Activated gamma-delta T cell treated with Interleukin-2 at 50 U/mL for 16 hours (primary cell): ENCODE measurements at regions not wholly inside any gene's neighbourhood (a gene's known extent, or its start where the extent isn't known, plus 50 kb on each side); places are given as distances from the start of the nearest gene placed in this dataset.
"Not testable (repeated sequence)": the region's sequence is repeated elsewhere in the genome, so short reads cannot be mapped to it uniquely, and the experiment has no call there.

ENCODE experiments used
- DNase-seq: peaks from one replicate; pipeline ENCODE4 v3.0.0-alpha.2; 2020

- DNase-seq, result no peak
Observed at GRCh38 chr21:25485914-25486313, 121.4 kb downstream of the MRPL39 start.

- DNase-seq, result no peak
Observed at GRCh38 chr21:25467896-25468295, 139.4 kb downstream of the MRPL39 start.

DNA sequence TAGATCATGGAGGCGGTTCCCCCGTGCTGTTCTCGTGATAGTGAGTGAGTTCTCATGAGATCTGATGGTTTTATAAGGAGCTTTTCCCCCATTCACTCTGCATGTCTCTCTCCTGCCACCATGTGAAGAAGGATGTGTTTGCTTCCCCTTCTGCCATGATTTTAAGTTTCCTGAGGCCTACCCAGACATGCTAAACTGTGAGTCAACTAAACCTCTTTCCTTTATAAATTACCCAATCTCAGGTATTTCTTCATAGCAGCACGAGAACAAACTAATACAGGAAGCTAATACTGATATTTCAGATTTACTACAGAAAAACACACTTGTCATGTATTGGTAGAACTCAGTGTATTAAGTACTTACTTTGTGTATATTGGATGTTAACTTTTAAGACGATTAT is 140.2 kb downstream of the MRPL39 start:
- DNase-seq, result not testable (repeated sequence)

DNA sequence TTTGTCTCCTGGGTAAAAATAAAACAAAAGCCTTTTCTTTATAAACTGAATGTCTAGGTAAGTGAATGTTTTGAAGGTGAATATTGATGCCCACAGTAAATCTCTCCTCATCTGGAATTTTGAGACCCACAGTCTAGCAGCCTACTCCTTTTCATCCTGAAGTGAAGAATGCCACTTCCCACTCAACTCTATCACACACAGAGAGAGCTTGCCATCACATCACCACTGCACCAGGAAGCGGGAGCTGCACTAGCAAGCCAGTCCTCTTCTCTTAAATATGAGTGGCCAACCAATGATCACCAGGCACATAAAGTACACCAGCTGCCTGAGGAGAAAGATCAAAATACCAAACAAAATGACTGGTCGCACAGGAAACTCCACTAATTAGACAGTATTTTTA is 140.8 kb downstream of the MRPL39 start:
- DNase-seq, result no peak

DNA sequence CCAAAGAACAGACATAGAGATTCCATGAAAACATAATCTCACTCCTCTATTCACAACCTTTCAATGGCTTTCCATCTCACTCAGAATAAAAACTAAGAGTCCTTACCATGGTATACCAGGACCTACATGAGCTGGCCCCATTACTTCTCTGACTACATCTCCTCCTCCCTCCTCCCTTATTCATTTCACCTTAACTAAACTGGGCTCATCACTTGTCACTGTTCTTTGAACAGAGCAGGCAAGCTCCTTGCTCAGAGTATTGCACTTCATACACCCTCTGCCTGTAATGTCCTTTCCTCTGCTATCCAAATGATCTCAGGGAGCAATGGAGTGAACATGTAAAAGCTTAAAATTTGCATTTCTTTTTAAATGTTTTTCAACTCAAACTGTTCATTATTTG is 142.0 kb downstream of the MRPL39 start:
- DNase-seq, result no peak

GRCh38 chr21:25464275-25464674 is 143.0 kb downstream of the MRPL39 start:
- no peak for DNase-seq

- DNase-seq, result no peak
Observed at GRCh38 chr21:25462517-25462971, 144.7 kb downstream of the MRPL39 start.

GRCh38 chr21:25461725-25462124 is 145.6 kb downstream of the MRPL39 start:
- DNase-seq, result no peak

DNA sequence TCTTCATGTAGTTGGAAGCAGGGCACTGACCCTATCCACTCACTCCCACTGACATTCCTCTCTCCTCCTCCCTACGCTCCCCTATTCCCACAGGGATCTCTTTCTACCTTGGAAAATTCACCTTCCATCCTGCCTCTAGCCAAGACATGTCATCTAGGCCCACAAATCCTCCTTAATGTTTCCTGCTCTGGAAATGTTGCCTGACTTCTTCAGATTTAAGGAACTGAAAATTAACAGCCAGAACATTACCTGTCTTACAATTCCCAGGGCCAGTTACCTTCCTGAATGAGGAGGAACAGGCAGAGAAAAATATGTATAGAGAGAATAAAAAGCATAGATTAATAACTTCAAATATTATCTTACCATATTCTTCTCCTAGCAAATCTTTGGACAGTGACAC is 147.3 kb downstream of the MRPL39 start:
- no peak for DNase-seq

DNA sequence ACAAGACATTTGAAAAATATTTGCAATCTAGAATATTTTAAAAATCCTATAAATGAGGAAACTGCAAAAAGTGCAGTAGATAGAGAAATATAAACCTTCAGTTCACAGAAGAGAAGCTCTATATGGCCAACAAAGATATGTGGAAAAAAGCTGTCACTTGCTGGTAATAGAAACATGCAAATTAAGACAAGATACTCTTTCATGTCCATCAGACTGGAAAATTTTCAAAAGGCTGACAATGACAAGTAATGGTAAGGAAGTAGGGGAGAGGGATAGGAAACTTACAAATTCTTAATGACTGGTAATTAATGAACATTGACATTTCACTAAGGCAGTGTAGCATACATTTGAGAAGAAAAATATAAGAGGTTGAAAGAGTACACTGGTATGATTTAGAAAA is 147.9 kb downstream of the MRPL39 start:
- DNase-seq, result no peak

DNA sequence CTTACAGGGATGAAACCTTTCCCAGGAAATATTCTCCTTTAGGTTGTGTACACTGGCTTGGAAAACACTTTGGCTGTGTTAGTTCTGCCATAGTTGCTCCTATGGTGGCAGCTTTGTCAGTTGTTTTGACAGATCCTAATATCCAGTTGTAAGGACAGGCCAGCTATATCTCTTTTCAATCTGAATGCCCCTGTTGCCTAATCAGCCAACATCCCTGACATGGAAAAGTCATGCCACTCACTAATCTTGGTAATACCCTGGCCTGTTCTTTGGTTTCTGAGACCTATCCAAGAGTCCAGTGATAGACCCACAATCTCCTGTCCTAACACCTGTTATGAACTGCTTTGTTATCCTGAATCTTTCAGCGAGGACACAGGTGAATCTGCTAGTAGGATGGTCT is 148.8 kb downstream of the MRPL39 start:
- no peak for DNase-seq

DNA sequence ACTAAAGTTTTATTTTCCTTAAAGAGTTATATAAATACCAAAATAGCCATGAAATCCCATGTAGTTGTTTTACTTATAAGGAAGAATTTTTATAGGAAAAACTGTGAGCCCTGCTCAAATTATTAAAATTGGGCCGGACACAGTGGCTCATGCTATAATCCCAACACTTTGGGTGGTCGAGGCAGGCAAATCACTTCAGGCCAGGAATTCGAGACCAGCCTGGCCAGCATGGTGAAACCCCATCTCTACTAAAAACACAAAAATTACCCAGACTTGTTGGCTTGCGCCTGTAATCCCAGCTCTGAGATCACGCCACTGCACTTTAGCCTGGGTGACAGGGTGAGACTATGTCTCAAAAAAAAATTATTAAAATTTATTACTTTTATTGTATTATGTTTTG is 149.3 kb downstream of the MRPL39 start:
- DNase-seq, result no peak

GRCh38 chr21:25457411-25457810 is 149.9 kb downstream of the MRPL39 start:
- DNase-seq, result no peak

DNA sequence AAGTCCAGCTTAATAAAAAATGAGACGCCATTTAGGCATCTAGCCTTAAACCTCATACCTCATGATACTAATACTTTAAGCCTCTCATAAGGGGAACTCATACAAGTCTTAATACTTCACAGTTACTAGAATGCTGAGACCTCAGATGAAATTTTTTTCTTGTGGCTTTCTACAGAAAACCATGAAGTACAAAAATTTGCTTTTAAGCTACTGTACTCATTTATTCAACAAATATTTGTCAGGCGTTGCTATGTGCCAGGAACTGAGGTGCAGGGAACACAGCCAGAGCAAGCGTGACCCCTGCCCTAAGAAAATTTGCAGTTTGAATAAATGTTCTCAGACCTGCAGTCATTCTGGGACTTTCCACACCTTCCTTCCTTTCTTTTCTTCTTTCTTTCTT is 150.6 kb downstream of the MRPL39 start:
- no peak for DNase-seq

DNA sequence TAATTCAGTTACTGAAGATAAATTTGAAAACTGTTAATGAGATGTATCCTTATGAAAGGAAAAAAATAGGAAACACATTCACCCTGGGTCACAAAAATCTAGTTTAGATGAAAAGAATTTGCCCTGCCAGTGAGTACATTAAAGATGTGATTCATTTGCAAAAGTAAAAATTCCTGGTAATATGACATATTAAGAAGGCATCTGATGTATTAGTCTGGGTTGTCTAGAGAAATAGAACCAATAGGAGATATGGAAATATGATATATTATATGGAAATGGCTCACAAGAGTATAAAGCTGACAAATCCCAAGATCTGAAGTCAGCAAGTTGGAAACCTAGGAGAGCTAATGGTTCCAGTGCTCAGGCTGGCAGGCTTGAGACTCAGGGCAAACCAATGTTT is 153.8 kb downstream of the MRPL39 start:
- DNase-seq, result no peak

GRCh38 chr21:25449950-25450349 is 157.3 kb downstream of the MRPL39 start:
- no peak for DNase-seq

- DNase-seq, result no peak
Observed at GRCh38 chr21:25441835-25442234, 165.4 kb downstream of the MRPL39 start.

- not testable (repeated sequence) for DNase-seq
Observed at GRCh38 chr21:25437465-25437864, 169.8 kb downstream of the MRPL39 start.

GRCh38 chr21:25428537-25428936 is 178.7 kb downstream of the MRPL39 start:
- DNase-seq, result no peak

DNA sequence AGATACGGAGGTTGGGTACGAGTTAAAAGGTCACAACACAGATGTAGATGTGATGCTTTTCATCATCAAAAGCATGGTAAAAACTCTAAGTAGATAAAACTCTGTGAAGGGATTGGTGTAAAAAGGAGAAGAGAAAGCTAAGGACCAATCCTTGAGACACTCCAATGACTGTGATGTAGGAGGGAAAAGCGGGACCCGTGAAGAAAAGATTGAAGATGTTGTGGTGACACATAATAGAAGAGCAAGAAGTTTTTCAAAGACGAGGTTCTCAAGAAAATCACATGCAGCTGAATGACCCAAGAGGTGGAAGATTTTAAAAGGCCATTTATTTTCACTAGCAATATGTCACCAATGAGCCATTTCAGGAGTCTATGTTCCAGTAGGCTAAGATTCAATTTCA is 179.5 kb downstream of the MRPL39 start:
- DNase-seq, result no peak

DNA sequence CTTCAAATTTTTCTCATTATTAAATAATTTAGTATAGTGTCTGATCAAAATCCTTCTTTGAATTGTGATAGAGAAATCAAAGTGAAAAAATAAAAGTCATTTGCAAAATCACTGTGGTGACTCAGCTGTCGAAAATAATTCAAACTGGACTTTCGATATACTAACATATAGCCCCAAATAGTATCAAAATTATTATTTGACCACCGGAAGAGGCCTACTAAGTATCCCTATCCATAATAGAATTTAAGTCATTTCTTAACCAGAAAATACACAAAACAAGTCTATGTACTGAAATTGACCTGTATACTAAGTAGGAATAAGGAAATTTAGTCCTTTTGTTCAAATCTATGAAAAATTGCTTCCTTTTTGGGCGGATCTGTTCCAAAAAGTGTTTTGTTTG is 180.7 kb downstream of the MRPL39 start:
- DNase-seq, result no peak

DNA sequence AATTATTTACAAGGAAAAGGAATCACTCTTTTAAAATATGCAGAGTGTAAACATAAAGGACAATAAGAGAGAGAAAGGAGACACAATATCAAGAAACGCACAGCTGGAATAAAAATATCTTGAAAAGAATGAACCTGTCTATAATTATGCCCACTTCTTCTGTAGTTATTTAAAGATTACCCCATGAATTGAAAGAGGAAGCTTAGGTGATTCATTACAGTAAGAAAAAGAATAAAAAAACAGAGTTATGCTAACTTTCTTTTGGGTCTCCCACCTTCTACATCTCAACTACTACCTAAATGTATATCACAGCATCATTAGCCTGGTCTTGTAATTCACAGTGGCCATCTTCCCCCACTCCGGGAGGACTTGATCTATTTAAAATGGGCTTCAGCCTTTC is 182.1 kb downstream of the MRPL39 start:
- DNase-seq, result no peak

GRCh38 chr21:25424634-25425033 is 182.6 kb downstream of the MRPL39 start:
- no peak for DNase-seq

GRCh38 chr21:25424048-25424447 is 183.2 kb downstream of the MRPL39 start:
- no peak for DNase-seq

GRCh38 chr21:25422610-25423608 is 184.4 kb downstream of the MRPL39 start:
- DNase-seq, result no peak
